HepG2 (cell line): ENCODE measurements at regions not wholly inside any gene's neighbourhood (a gene's known extent, or its start where the extent isn't known, plus 50 kb on each side); places are given as distances from the start of the nearest gene placed in this dataset.

Source experiments
- ATAC-seq: fragments of 200-7000 bp; cut with Tn5 transposase; 3 replicates; pipeline ENCODE4 v1.9.1; 2020; ENCODE audit warnings: mild to moderate bottlenecking, moderate library complexity
- BruUV-seq: library from RNA; stranded (reverse); fragments of 400-500 nt; replicated peaks from 2 replicates; lab custom pipeline; 2021; lab: Mats Ljungman, UMichigan
- CTCF ChIA-PET: fragments of 300-600 bp; formaldehyde crosslinking; extraction: SDS; loops from one replicate; lab custom pipeline; 2021; ENCODE audit warnings: low total read pairs, inconsistent platforms, low intra/inter-chr PET ratio; lab: Yijun Ruan, JAX
- POLR2A ChIA-PET: fragments of 350-600 bp; sonication (Branson Sonifier 250); formaldehyde crosslinking; loops from one replicate; lab custom pipeline; 2020; ENCODE audit warnings: antibody characterized with exemption, inconsistent platforms; lab: Yijun Ruan, JAX
- DNase-seq: peaks from one replicate; pipeline ENCODE4 v3.0.0-alpha.2; 2015; ENCODE audit warnings: low spot score
- FAIRE-seq: peaks from 3 replicates; lab custom pipeline; 2011; peaks lifted over from hg19 to GRCh38; lab: Jason Lieb, UNC
- H2AFZ ChIP-seq: one replicate; pipeline ENCODE4 v1.6.1; 2011; ENCODE audit warnings: low read length, inconsistent platforms
- H3K27ac ChIP-seq: fragments of 300-600 bp; 3 replicates; pipeline ENCODE4 v1.8.0; 2011; ENCODE audit warnings: mixed run types, mild to moderate bottlenecking, mixed read lengths, low read length, inconsistent platforms; ENCODE audit not compliant: insufficient read depth; ENCODE audit errors: extremely low read length
- H3K27me3 ChIP-seq, 2 experiments: fragments of 200-600 bp in 1 of 2; 2 replicates in 1 of 2; 3 replicates in 1 of 2; pipeline versions ENCODE4 v1.6.0 to v1.8.0; 2011; ENCODE audit warnings: low read length in 2 of 2, mild to moderate bottlenecking in 2 of 2, moderate library complexity in 2 of 2, inconsistent platforms in 1 of 2; ENCODE audit not compliant: insufficient read depth in 2 of 2, control insufficient read depth in 1 of 2
- H3K36me3 ChIP-seq, 2 experiments: fragments of 200-600 bp in 1 of 2; replicated peaks in 1 of 2; 2 replicates in 1 of 2; 3 replicates in 1 of 2; pipeline versions ENCODE4 v1.5.1 to v1.8.0; 2011; ENCODE audit warnings: low read length in 2 of 2, inconsistent platforms in 1 of 2; ENCODE audit not compliant: insufficient read depth in 2 of 2, control insufficient read depth in 1 of 2
- H3K4me1 ChIP-seq: 2 replicates; pipeline ENCODE4 v1.5.1; 2012; ENCODE audit warnings: low read length, inconsistent platforms; ENCODE audit not compliant: insufficient read depth
- H3K4me2 ChIP-seq: 2 replicates; pipeline ENCODE4 v1.6.0; 2011; ENCODE audit warnings: low read depth, low read length, inconsistent platforms
- H3K4me3 ChIP-seq, 3 experiments: fragments of 200-600 bp in 1 of 3; sonication (generic), shearing (Covaris generic) in 1 of 3; replicated peaks in 1 of 3; 2 replicates each; pipeline ENCODE4 v1.5.1; 2011 to 2016; ENCODE audit warnings: low read length in 3 of 3, inconsistent platforms in 2 of 3, low read depth in 2 of 3, mild to moderate bottlenecking in 2 of 3, control low read depth in 1 of 3, mixed read lengths in 1 of 3; ENCODE audit not compliant: insufficient read depth in 1 of 3
- H3K79me2 ChIP-seq: one replicate; pipeline ENCODE4 v1.6.1; 2011; ENCODE audit warnings: low read length, inconsistent platforms; ENCODE audit not compliant: insufficient read depth
- H3K9ac ChIP-seq: 2 replicates; pipeline ENCODE4 v1.6.0; 2011; ENCODE audit warnings: mild to moderate bottlenecking, low read depth, low read length, inconsistent platforms; ENCODE audit not compliant: insufficient read depth
- H3K9me3 ChIP-seq: 2 replicates; pipeline ENCODE4 v1.5.1; 2012; ENCODE audit warnings: mild to moderate bottlenecking, low read length
- H4K20me1 ChIP-seq: 2 replicates; pipeline ENCODE4 v1.6.0; 2011; ENCODE audit warnings: inconsistent platforms, mild to moderate bottlenecking, low read length, moderate library complexity; ENCODE audit not compliant: insufficient read depth
- ARNTL ChIP-seq: sonication (generic); formaldehyde crosslinking; IDR thresholded peaks from 2 replicates; pipeline ENCODE4 v1.4.0; 2020; ENCODE audit warnings: mild to moderate bottlenecking, missing genetic modification reagents
- GZF1 ChIP-seq: sonication (generic); formaldehyde crosslinking; IDR thresholded peaks from 2 replicates; pipeline ENCODE4 v1.5.1; 2020; ENCODE audit warnings: mild to moderate bottlenecking, missing genetic modification reagents
- KDM1A ChIP-seq: IDR thresholded peaks from 2 replicates; pipeline ENCODE4 v1.6.1; 2016; ENCODE audit warnings: missing compliant biosample characterization
- ONECUT2 ChIP-seq: sonication (generic); formaldehyde crosslinking; IDR thresholded peaks from 2 replicates; pipeline ENCODE4 v1.4.0; 2020; ENCODE audit warnings: missing genetic modification reagents
- REPIN1 ChIP-seq: sonication (generic); formaldehyde crosslinking; IDR thresholded peaks from 2 replicates; pipeline ENCODE4 v1.8.0; 2022; ENCODE audit warnings: missing genetic modification reagents, low read depth, mild to moderate bottlenecking, borderline replicate concordance
- SP1 ChIP-seq, 2 experiments: fragments of 450-650 bp in 1 of 2; sonication (generic) in 1 of 2; formaldehyde crosslinking in 1 of 2; IDR thresholded peaks; 2 replicates each; pipeline versions ENCODE4 v1.4.0 to v1.6.1; 2016 to 2020; ENCODE audit warnings: missing genetic modification reagents in 1 of 2
- ZFP41 ChIP-seq: sonication (generic); formaldehyde crosslinking; IDR thresholded peaks from 2 replicates; pipeline ENCODE4 v1.4.0; 2020; ENCODE audit warnings: mild to moderate bottlenecking, missing genetic modification reagents, borderline replicate concordance
- ZNF34 ChIP-seq: sonication (generic); formaldehyde crosslinking; IDR thresholded peaks from 2 replicates; pipeline ENCODE4 v1.4.0; 2020; ENCODE audit warnings: mild to moderate bottlenecking, missing genetic modification reagents, borderline replicate concordance
- ZNF432 ChIP-seq: sonication (generic); formaldehyde crosslinking; IDR thresholded peaks from 2 replicates; pipeline ENCODE4 v1.5.0; 2020; ENCODE audit warnings: missing genetic modification reagents, mild to moderate bottlenecking, borderline replicate concordance
- ZNF546 ChIP-seq: sonication (generic); formaldehyde crosslinking; conservative IDR thresholded peaks from 2 replicates; pipeline ENCODE4 v1.8.1; 2023; ENCODE audit warnings: mild to moderate bottlenecking, missing genetic modification reagents
- ZNF644 ChIP-seq: IDR thresholded peaks from 2 replicates; pipeline ENCODE4 v1.6.1; 2016; ENCODE audit warnings: low read depth
- WGBS: methylation state at CpG from one replicate; pipeline ENCODE4 v1.1.6; 2017; ENCODE audit warnings: low lambda C conversion rate; 5-methylcytosine and 5-hydroxymethylcytosine counted together
- in situ Hi-C: cut with HindIII; loops from 2 replicates; pipeline ENCODE4 v1.10.0; 2017; ENCODE audit warnings: low pct_unique_long_range_greater_than_20kb; ENCODE audit not compliant: extremely low pct_ligation_motif_present
- intact Hi-C: fragments of 100-400 bp; cut with micrococcal nuclease; formaldehyde crosslinking; loops from one replicate; pipeline ENCODE4 v1.10.0; 2022; ENCODE audit not compliant: unreplicated experiment
- TF ChIP-seq, protein P1 (sequence below): sonication (generic); formaldehyde crosslinking; IDR thresholded peaks from 2 replicates; pipeline ENCODE4 v1.4.0; 2020; ENCODE audit warnings: mild to moderate bottlenecking, missing genetic modification reagents
- TF ChIP-seq, protein P2 (sequence below): sonication (generic); formaldehyde crosslinking; IDR thresholded peaks from 2 replicates; pipeline ENCODE4 v1.4.0; 2020; ENCODE audit warnings: missing genetic modification reagents

DNA sequence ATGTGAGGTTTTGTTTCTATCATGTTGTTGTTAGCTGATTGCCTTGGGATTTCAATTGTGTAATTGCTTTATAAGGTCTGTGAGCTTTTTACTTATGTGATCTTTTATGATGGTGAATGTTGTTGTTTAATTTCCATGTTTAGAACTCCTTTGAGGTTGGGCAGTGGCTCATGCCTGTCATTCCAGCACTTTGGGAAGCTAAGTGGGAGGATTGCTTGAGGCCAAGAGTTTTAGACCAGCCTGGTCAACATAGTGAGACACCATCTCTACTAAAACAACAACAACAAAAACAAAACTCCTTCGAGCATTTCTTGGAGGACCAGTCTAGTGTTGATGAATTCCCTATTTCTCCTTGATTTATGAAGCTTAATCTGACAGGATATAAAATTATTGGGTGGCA is 102.1 kb upstream of the PMCH start:
- ATAC-seq (no peak), FAIRE-seq (no peak), DNase-seq (no peak)
- Histone ChIP-seq H3K27ac (no peak overlapping the region), H3K4me3 (no peak overlapping the region), H3K4me1 (no peaks in the 10 kb centered on the region), H3K9ac (no peak overlapping the region), H2AFZ (no peak overlapping the region), H3K27me3 (no peaks in the 10 kb centered on the region), H3K79me2 (no peaks in the 10 kb centered on the region), H4K20me1 (no peaks in the 10 kb centered on the region), H3K36me3 (no peaks in the 10 kb centered on the region), H3K4me2 (no peak overlapping the region), H3K9me3 (no peaks in the 10 kb centered on the region)
- TF ChIP-seq REPIN1 (CRISPR knock-in tag): no peak
- TF ChIP-seq KDM1A: no peak
- no peak for TF ChIP-seq ZFP41 (CRISPR knock-in tag)
- TF ChIP-seq ARNTL (CRISPR knock-in tag): no peak
- no peak for TF ChIP-seq ONECUT2 (CRISPR knock-in tag)
- TF ChIP-seq SP1 (IDR thresholded peaks at IDR 0.05): no peak
- TF ChIP-seq SP1 (CRISPR knock-in tag; IDR thresholded peaks at IDR 0.05): no peak
- TF ChIP-seq GZF1 (CRISPR knock-in tag): no peak
- WGBS: 0% methylated on average over 1 of the region's 1 CpG
- BruUV-seq: no TSS peak
- ChIA-PET CTCF (interaction anchor here (2.0 kb wide), 1 partner anchor 185 kb away, joined by 11 read pairs; no protein-coding TSS in a partner anchor), POLR2A (no interaction called here)
- in situ Hi-C loops: loop anchor here (25.0 kb wide), 1 partner anchor 188 kb away; the partner anchor contains the start of gene IGF1
- intact Hi-C loops: loop anchor here (2.0 kb wide), 2 partner anchors 361 to 403 kb away; no protein-coding TSS in a partner anchor

DNA sequence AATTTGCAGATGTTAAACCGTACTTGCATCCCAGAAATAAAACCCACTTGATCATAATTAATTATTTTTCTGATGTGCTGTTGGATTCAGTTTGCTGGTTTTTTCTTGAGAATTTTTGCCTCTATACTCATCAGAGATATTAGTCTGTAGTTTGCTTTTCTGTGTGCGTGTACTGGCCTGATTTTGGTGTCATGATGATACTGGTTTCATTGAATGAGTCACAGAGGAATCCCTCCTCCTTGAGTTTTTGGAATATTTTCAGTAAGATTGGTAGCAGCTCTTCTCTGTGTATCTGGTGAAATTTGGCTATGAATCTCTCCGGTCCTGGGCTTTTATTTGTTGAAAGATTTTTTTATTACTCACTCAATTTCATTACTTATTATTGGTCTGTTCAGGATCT is 100.4 kb upstream of the PMCH start:
- WGBS: 5% methylated on average over 3 of the region's 3 CpGs
- H3K9ac ChIP-seq: no peak overlapping the region
- CTCF ChIA-PET: no interaction called here
- in situ Hi-C loops: no loop called here
- TF ChIP-seq ZNF432 (CRISPR knock-in tag): no peak
- no peak for TF ChIP-seq ZNF546 (CRISPR knock-in tag)
- TF ChIP-seq, protein P1, sequence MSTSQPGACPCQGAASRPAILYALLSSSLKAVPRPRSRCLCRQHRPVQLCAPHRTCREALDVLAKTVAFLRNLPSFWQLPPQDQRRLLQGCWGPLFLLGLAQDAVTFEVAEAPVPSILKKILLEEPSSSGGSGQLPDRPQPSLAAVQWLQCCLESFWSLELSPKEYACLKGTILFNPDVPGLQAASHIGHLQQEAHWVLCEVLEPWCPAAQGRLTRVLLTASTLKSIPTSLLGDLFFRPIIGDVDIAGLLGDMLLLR (CRISPR knock-in tag): no peak
- TF ChIP-seq ZNF34: no peak
- no peak for TF ChIP-seq ZNF644 (CRISPR knock-in tag)
- TF ChIP-seq, protein P2, sequence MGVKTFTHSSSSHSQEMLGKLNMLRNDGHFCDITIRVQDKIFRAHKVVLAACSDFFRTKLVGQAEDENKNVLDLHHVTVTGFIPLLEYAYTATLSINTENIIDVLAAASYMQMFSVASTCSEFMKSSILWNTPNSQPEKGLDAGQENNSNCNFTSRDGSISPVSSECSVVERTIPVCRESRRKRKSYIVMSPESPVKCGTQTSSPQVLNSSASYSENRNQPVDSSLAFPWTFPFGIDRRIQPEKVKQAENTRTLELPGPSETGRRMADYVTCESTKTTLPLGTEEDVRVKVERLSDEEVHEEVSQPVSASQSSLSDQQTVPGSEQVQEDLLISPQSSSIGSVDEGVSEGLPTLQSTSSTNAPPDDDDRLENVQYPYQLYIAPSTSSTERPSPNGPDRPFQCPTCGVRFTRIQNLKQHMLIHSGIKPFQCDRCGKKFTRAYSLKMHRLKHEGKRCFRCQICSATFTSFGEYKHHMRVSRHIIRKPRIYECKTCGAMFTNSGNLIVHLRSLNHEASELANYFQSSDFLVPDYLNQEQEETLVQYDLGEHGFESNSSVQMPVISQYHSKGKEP (CRISPR knock-in tag): no peak
- FAIRE-seq (no peak), ATAC-seq (no peak), DNase-seq (no peak)
- POLR2A ChIA-PET: no interaction called here
- H3K4me2 ChIP-seq: no peak overlapping the region
- intact Hi-C loops: no loop called here
- no peaks in the 10 kb centered on the region for H3K36me3 ChIP-seq
- H3K27me3 ChIP-seq: no peaks in the 10 kb centered on the region
- no peaks in the 10 kb centered on the region for H3K9me3 ChIP-seq
- H4K20me1 ChIP-seq: no peaks in the 10 kb centered on the region
- H3K79me2 ChIP-seq: no peaks in the 10 kb centered on the region
- no peak overlapping the region for H3K4me3 ChIP-seq
- H3K27ac ChIP-seq: no peak overlapping the region
- H2AFZ ChIP-seq: no peak overlapping the region
- no peaks in the 10 kb centered on the region for H3K4me1 ChIP-seq
- BruUV-seq: no TSS peak
